ENCODE measurements at regions not wholly inside any gene's neighbourhood (a gene's known extent, or its start where the extent isn't known, plus 50 kb on each side); places are given as distances from the start of the nearest gene placed in this dataset.

DNA sequence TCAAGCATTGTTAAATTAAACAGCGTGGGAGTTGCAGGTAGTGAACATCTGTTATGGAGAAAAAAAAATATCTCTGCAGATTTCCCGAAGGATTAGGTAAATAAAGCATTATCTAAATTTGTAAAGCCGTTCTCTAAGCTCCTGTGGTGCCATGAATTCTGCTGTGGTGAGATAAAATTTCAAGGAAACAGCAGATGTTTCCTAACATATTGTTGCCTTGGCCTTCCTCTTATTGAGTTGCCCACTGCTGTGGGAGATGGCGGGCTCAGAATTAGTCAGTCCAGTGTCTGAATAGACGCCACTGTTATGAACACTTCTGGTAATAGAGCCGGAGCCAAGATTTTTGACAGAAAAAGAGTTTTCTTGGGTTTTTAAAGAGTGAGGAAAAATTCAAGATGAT, 82.6 kb upstream of the ELMO1 start:
- Histone ChIP-seq H3K36me3 (ENCODE audit: control insufficient read depth, insufficient read depth, low read length) (no peaks in the 10 kb centered on the region), H3K27me3 (ENCODE audit: control insufficient read depth, insufficient read depth, low read length) (no peaks in the 10 kb centered on the region), H3K4me3 (ENCODE audit: low read depth, low read length) (no peak overlapping the region)
- no peak for TF ChIP-seq CTCF (IDR thresholded peaks at IDR 0.05; ENCODE audit: insufficient read depth, low read length, poor library complexity, severe bottlenecking)
- no peak for DNase-seq (ENCODE audit: low read depth)

- Histone ChIP-seq H3K4me3 (ENCODE audit: low read depth, low read length) (no peak overlapping the region), H3K27me3 (ENCODE audit: control insufficient read depth, insufficient read depth, low read length) (no peaks in the 10 kb centered on the region), H3K36me3 (ENCODE audit: control insufficient read depth, insufficient read depth, low read length) (no peaks in the 10 kb centered on the region)
- no peak for TF ChIP-seq CTCF (IDR thresholded peaks at IDR 0.05; ENCODE audit: insufficient read depth, low read length, poor library complexity, severe bottlenecking)
- DNase-seq (ENCODE audit: low read depth): no peak
Observed at GRCh38 chr7:37532636-37533035, 84.0 kb upstream of the ELMO1 start.

- TF ChIP-seq CTCF (IDR thresholded peaks at IDR 0.05; ENCODE audit: insufficient read depth, low read length, poor library complexity, severe bottlenecking): no peak
- Histone ChIP-seq H3K4me3 (ENCODE audit: low read depth, low read length) (no peak overlapping the region), H3K36me3 (ENCODE audit: control insufficient read depth, insufficient read depth, low read length) (no peaks in the 10 kb centered on the region), H3K27me3 (ENCODE audit: control insufficient read depth, insufficient read depth, low read length) (no peaks in the 10 kb centered on the region)
- DNase-seq (ENCODE audit: low read depth): no peak
Observed at GRCh38 chr7:37534893-37535610, 86.4 kb upstream of the ELMO1 start.

DNA sequence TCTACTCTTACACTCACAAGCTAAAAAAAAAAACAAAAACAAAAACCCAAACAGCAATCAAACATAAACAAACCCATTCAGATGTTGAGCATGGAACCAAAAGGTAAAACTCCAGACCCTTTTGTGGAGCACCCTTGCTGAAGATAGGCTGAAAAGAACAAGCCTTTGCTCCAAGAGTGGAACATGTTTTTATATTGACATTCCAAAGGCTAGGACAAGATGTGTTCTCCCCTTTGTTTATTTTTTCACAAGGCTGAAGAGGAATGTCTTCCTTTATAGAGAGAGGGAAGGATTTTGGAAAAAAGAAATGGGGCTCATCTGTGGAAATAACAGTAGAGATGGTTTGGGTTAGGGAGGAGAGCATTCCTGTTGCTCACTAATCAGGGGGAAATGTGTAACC, 87.2 kb upstream of the ELMO1 start:
- no peaks in the 10 kb centered on the region for H3K27me3 ChIP-seq (ENCODE audit: control insufficient read depth, insufficient read depth, low read length)
- no peaks in the 10 kb centered on the region for H3K36me3 ChIP-seq (ENCODE audit: control insufficient read depth, insufficient read depth, low read length)
- no peak for DNase-seq (ENCODE audit: low read depth)
- H3K4me3 ChIP-seq (ENCODE audit: low read depth, low read length): no peak overlapping the region
- TF ChIP-seq CTCF (IDR thresholded peaks at IDR 0.05; ENCODE audit: insufficient read depth, low read length, poor library complexity, severe bottlenecking): no peak

DNA sequence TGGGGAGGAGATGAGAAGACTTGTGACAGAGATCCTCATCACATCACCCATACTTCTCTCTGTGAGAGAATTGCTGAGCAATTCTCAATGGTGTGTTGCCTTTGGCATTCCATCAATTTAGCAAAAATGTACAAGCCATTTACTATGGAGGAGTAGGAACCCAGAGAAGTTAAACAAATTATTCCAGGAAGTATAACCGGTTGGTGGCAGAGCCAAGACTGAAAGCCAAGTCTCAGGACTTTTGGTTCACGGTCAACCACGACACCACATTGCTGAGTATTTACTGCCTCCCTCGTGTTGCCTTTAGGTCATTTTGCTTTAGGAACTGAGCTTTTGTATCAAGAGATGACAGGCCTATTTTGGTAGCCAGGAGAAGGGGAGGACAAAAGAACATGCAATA, 88.0 kb upstream of the ELMO1 start:
- TF ChIP-seq CTCF (IDR thresholded peaks at IDR 0.05; ENCODE audit: insufficient read depth, low read length, poor library complexity, severe bottlenecking): no peak
- DNase-seq (ENCODE audit: low read depth): no peak
- no peaks in the 10 kb centered on the region for H3K27me3 ChIP-seq (ENCODE audit: control insufficient read depth, insufficient read depth, low read length)

GRCh38 chr7:37537439-37537838, 88.8 kb upstream of the ELMO1 start:
- H3K36me3 ChIP-seq (ENCODE audit: control insufficient read depth, insufficient read depth, low read length): no peaks in the 10 kb centered on the region
- H3K27me3 ChIP-seq (ENCODE audit: control insufficient read depth, insufficient read depth, low read length): no peaks in the 10 kb centered on the region
- no peak overlapping the region for H3K4me3 ChIP-seq (ENCODE audit: low read depth, low read length)
- DNase-seq (ENCODE audit: low read depth): no peak
- TF ChIP-seq CTCF (IDR thresholded peaks at IDR 0.05; ENCODE audit: insufficient read depth, low read length, poor library complexity, severe bottlenecking): no peak

More for the DNA sequence above, 88.0 kb upstream of the ELMO1 start:
- no peaks in the 10 kb centered on the region for H3K36me3 ChIP-seq (ENCODE audit: control insufficient read depth, insufficient read depth, low read length)
- no peak overlapping the region for H3K4me3 ChIP-seq (ENCODE audit: low read depth, low read length)

Data from kidney epithelial cell (primary cell).